ENCODE measurements at regions not wholly inside any gene's neighbourhood (a gene's known extent, or its start where the extent isn't known, plus 50 kb on each side); places are given as distances from the start of the nearest gene placed in this dataset.

DNA sequence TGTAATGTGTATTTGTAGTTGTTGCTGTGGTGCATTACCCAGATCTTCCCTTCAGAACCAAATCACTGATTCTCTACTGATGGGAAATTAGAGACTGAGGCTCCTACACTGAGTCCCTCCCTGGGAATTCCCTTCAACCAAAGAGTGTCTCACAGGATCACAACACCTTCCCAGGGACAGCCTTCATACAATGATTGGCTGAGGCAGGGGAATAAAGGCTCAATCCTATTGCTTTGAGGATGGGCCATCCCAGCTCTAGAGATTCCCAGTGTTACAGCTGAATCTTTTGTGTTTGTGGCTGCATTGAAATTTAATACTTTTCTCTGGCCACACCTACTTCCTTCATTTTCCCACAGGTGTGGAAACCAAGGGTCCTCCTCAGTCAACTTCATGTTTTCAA, 96.4 kb upstream of the ELL2 start:
- H3K4me3 Mint-ChIP-seq, result no peak overlapping the region
- Histone ChIP-seq H3K36me3 (ENCODE audit: control insufficient read depth, insufficient read depth, low read length) (no peaks in the 10 kb centered on the region), H3K27me3 (ENCODE audit: control insufficient read depth, insufficient read depth, low read length, poor library complexity, severe bottlenecking) (no peaks in the 10 kb centered on the region), H3K27ac (ENCODE audit: low read depth, low read length) (no peak overlapping the region), H3K4me1 (ENCODE audit: control insufficient read depth, insufficient read depth, low read length) (no peaks in the 10 kb centered on the region), H3K9ac (ENCODE audit: extremely low read depth, low read length, poor library complexity, severe bottlenecking) (no peak overlapping the region), H3K4me3 (ENCODE audit: low read length) (no peak overlapping the region), H3K9me3 (ENCODE audit: control insufficient read depth, low read length) (no peaks in the 10 kb centered on the region)
- H3K36me3 Mint-ChIP-seq (ENCODE audit: low read depth), result no peaks in the 10 kb centered on the region
- no peak overlapping the region for H3K27ac Mint-ChIP-seq
- peak; percentile 50 for DNase-seq
- H3K4me1 Mint-ChIP-seq, result no peaks in the 10 kb centered on the region
- H3K27me3 Mint-ChIP-seq (ENCODE audit: insufficient read depth), result peaks cover 2% of the 10 kb centered on the region
- no peaks in the 10 kb centered on the region for H3K9me3 Mint-ChIP-seq
- TF ChIP-seq, protein P1, sequence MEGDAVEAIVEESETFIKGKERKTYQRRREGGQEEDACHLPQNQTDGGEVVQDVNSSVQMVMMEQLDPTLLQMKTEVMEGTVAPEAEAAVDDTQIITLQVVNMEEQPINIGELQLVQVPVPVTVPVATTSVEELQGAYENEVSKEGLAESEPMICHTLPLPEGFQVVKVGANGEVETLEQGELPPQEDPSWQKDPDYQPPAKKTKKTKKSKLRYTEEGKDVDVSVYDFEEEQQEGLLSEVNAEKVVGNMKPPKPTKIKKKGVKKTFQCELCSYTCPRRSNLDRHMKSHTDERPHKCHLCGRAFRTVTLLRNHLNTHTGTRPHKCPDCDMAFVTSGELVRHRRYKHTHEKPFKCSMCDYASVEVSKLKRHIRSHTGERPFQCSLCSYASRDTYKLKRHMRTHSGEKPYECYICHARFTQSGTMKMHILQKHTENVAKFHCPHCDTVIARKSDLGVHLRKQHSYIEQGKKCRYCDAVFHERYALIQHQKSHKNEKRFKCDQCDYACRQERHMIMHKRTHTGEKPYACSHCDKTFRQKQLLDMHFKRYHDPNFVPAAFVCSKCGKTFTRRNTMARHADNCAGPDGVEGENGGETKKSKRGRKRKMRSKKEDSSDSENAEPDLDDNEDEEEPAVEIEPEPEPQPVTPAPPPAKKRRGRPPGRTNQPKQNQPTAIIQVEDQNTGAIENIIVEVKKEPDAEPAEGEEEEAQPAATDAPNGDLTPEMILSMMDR (conservative IDR thresholded peaks at IDR 0.05), result no peak

GRCh38 chr5:96054311-96055030, 92.8 kb upstream of the ELL2 start:
- Histone ChIP-seq H3K27me3 (ENCODE audit: control insufficient read depth, insufficient read depth, low read length, poor library complexity, severe bottlenecking) (no peaks in the 10 kb centered on the region), H3K36me3 (ENCODE audit: control insufficient read depth, insufficient read depth, low read length) (no peaks in the 10 kb centered on the region), H3K9ac (ENCODE audit: extremely low read depth, low read length, poor library complexity, severe bottlenecking) (no peak overlapping the region), H3K27ac (ENCODE audit: low read depth, low read length) (no peak overlapping the region), H3K4me3 (ENCODE audit: low read length) (no peak overlapping the region), H3K4me1 (ENCODE audit: control insufficient read depth, insufficient read depth, low read length) (no peaks in the 10 kb centered on the region), H3K9me3 (ENCODE audit: control insufficient read depth, low read length) (no peaks in the 10 kb centered on the region)
- WGBS, 2 experiments (ENCODE audit: insufficient coverage in 1 of 2, insufficient read length in 1 of 2), result 93 to 98% methylated on average over 4 to 5 of the region's 5 CpGs
- H3K4me1 Mint-ChIP-seq, result no peaks in the 10 kb centered on the region
- no peaks in the 10 kb centered on the region for H3K36me3 Mint-ChIP-seq (ENCODE audit: low read depth)
- TF ChIP-seq, protein P1 (conservative IDR thresholded peaks at IDR 0.05), result no peak
- DNase-seq, result no peak
- no peak overlapping the region for H3K27ac Mint-ChIP-seq
- peaks cover 2% of the 10 kb centered on the region for H3K27me3 Mint-ChIP-seq (ENCODE audit: insufficient read depth)
- H3K4me3 Mint-ChIP-seq, result no peak overlapping the region
- no peaks in the 10 kb centered on the region for H3K9me3 Mint-ChIP-seq

GRCh38 chr5:96053063-96053735, 91.5 kb upstream of the ELL2 start:
- no peaks in the 10 kb centered on the region for H3K4me1 Mint-ChIP-seq
- Histone ChIP-seq H3K27ac (ENCODE audit: low read depth, low read length) (no peak overlapping the region), H3K4me3 (ENCODE audit: low read length) (no peak overlapping the region), H3K9ac (ENCODE audit: extremely low read depth, low read length, poor library complexity, severe bottlenecking) (no peak overlapping the region), H3K36me3 (ENCODE audit: control insufficient read depth, insufficient read depth, low read length) (no peaks in the 10 kb centered on the region), H3K9me3 (ENCODE audit: control insufficient read depth, low read length) (no peaks in the 10 kb centered on the region), H3K27me3 (ENCODE audit: control insufficient read depth, insufficient read depth, low read length, poor library complexity, severe bottlenecking) (no peaks in the 10 kb centered on the region), H3K4me1 (ENCODE audit: control insufficient read depth, insufficient read depth, low read length) (no peaks in the 10 kb centered on the region)
- WGBS, 2 experiments (ENCODE audit: insufficient coverage in 1 of 2, insufficient read length in 1 of 2), result 87 to 93% methylated on average over 2 to 3 of the region's 3 CpGs
- H3K4me3 Mint-ChIP-seq, result no peak overlapping the region
- no peak overlapping the region for H3K27ac Mint-ChIP-seq
- H3K27me3 Mint-ChIP-seq (ENCODE audit: insufficient read depth), result peaks cover 2% of the 10 kb centered on the region
- H3K36me3 Mint-ChIP-seq (ENCODE audit: low read depth), result no peaks in the 10 kb centered on the region
- H3K9me3 Mint-ChIP-seq, result no peaks in the 10 kb centered on the region
- DNase-seq, result no peak
- TF ChIP-seq, protein P1 (conservative IDR thresholded peaks at IDR 0.05), result no peak
